IPS DF 4.7 (cell line): ENCODE measurements at regions not wholly inside any gene's neighbourhood (a gene's known extent, or its start where the extent isn't known, plus 50 kb on each side); places are given as distances from the start of the nearest gene placed in this dataset.
"Not testable (repeated sequence)": the region's sequence is repeated elsewhere in the genome, so short reads cannot be mapped to it uniquely, and the experiment has no call there.

Experiments used
- DNase-seq: peaks from one replicate; pipeline ENCODE4 v3.0.0-alpha.2; 2013; ENCODE audit warnings: low spot score; ENCODE audit errors: extremely low read depth

DNA sequence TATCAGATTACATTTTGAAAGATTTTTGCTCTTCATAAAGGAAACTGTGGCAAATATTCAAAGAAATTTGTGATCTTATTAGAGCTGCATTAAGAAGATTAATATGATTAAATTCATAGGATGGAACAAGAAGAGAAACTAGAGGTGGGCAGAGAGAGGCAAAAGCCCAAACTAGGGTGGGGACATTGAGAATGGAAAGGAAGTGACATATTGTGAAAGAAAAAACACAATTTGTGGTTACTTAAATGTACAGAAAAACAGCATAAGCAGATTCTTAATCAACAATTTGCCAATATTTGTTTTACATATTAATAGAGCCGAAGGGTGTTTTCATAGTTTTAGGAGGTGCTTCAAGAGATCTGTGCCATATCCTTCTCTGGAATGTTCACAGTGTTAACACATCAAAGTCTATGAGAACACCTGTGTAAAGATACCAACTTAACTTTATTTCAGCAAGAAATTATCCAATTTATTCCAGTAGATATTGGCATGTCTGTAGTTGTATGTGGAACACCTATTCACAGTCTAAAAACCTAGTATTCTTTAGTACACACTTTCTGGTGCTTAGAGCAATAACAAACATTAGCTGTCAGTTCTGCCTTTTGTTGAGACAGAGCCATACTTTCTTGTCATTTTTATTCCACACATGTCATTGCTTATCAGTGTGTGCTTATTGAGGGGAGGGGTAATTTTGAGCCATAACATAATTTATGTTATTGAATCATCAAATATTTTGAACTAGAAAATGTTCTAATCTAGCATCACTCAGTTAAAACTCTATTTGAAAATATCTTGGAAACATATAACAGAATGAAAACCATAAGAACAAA, 401.5 kb downstream of the PTPRC start:
- no peak for DNase-seq

DNA sequence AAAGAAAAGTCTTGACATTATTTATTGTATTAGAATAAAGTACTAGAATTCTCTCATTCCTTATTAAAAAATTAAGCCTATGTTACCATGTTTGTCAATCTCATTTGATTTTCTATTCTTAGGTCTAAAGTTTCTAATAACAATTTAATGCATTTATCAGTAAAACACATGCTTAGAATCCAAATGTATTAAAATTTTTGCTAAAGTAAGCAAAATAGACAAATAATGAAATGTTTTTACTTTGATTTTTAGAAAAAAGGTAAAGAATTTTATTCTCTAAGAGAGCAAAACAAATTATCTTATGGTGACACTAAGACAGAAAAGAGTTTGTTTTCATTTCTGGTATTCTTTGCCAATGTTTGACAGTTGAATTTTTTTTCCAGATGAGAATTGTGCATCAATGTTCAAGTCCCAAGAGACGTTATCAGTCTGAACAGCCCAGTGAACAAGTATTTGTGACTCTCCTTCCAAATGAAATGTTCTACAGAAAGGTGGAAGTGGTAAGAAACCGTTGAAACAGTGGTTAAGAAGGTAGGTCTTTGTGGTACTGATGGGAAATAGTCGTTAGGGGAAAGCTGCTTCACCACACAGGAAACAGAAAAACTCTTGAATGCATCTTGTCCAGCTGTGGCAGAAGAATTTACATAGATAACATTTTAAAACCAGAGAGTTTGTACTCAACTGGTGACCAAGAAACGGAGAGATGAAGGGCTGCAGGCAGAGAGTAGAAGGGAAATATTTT, 402.5 kb downstream of the PTPRC start:
- no peak for DNase-seq

DNA sequence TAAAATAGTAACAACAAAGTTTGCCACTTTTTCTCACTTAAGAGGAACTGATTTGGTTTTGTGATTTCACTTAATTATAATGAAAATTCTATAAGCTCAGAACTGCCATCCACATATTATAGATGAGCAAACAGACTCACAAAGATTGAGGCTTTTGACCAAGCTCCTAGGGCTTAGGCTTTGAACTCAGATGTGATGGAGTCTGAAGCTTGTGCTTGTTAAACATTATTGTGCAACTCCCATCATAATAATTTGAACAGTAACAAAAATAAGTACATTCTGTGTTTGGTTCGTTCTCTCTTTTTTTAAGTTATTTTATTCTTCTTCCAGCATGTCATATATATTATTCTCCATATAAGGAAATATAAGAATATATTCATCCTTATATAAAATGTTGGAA, 403.4 kb downstream of the PTPRC start:
- no peak for DNase-seq

DNA sequence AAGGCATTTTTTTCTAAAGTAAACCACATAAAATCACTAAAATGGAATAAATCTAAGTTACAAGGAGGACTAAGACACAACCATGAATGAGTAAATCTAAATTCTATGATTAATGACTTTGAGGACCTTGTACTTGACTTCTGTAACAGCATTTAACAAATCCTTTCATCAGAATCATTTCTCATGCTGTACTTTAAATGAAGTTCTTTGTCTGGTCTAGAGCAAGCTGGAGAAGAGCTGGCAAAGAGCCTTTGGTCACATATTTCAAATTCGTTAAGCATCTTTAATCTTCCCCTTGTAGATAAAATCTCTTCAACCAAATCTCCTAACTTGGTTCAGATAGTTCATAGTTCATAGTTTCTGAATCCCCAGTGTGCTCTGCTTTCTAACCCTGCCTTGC, 405.4 kb downstream of the PTPRC start:
- no peak for DNase-seq

DNA sequence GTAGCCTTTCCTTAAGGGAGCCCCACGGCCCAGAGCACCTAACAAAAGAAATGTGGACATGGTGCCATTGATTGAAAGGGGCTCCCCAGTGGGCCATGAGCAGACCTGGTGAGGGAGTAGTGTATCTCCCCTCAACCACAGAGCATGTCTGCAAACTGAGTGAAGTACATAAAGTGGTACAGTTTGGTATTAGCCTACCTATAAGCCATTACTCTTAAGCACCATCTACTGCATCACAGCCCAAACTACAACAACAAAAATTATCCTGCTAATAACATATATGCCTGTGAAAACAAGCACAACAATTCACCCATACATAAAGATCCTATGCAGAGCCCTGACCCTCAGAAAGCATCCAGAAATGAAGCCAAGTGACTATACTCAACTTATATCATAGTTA, 407.8 kb downstream of the PTPRC start:
- no peak for DNase-seq

DNA sequence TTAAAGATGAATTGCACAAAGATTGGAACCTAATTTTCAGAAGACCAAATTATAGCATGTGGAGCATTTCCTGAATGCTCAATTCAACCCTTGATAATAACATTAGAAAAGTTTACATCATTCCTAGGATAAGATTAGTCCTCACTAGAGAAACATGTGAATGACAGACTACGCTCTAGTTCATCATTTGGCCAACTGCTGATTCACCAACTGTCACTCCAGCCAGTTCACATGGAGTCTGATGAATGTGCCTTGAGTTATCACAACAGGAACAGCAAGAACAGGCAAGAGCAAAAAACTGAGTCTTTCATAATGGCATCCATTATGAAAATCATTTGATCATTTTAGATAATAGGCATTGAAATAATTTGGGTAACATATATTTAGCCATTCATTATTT, 415.9 kb downstream of the PTPRC start:
- no peak for DNase-seq

DNA sequence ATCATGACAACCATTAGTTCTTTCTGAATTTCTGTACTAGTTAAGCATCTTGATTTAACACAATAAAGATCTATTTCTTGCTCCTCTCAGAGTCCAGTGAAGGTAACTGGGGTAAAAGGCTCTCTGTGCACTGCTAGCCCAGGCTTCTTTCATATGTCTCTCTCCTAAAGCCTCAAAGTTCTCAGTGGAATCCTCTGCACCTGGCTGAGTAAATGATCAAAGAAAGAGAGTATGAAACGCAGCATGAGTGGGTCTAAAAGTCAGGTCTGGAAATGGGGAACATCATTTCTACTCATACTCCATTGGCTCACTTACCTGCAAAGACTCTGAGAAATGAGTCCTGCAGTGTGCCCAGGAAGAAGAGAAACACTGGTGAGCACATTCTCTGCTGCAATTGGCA, 418.5 kb downstream of the PTPRC start:
- no peak for DNase-seq

DNA sequence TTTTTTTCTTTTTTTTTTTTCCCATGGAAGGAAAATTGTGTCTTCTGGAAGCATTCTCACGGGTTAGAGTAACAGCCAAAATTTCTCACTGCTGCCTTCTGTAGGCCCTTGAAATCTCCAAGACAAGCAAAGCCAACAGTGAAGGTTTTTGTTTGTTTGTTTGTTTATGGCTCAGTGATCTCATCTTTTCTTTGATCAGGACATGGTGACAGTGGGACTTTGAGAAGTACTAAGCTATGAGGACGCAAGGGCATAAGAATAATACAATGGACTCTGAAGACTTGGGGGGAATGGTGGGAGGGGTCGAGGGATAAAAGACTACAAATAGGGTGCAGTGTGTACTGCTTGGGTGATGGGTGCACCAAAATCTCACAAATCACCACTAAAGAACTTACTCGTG, 419.4 kb downstream of the PTPRC start:
- DNase-seq, result no peak

DNA sequence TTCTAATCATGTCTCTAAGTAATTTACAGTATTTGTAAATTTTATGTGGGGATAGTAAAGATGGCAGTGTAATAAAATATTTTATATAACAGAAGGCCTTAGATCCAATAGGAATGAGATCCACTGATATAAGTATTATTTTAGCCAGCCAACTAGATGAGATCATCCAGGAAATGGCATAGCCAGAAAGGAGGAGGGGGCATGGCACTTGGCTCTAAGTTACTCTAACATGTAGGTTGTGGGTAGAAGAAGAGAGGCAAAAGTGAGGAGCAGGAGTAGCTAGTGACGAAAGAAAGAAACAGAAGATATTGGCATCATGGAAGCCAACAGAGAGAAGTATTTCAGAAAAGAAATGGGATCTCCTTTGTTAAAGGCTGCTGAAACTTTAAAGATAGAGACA, 426.1 kb downstream of the PTPRC start:
- DNase-seq, result no peak

DNA sequence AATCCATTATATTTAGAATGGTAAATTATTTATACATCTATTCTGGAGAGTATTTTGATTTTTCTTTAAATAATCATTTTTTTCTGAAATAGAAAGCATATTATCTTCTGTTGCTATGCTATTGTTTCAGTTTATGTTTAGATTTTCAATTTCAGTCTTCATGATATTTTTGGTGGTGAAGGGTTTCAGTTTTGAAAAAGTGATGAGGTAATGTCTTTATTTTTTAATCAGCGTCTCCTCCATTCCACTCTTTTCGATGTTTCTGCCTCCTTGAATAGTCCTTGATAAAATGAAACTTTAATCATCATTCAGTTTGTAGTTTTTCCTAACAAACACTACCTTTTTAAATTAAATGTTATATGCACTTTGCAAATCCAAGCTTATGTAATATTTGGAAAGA, 428.6 kb downstream of the PTPRC start:
- no peak for DNase-seq

DNA sequence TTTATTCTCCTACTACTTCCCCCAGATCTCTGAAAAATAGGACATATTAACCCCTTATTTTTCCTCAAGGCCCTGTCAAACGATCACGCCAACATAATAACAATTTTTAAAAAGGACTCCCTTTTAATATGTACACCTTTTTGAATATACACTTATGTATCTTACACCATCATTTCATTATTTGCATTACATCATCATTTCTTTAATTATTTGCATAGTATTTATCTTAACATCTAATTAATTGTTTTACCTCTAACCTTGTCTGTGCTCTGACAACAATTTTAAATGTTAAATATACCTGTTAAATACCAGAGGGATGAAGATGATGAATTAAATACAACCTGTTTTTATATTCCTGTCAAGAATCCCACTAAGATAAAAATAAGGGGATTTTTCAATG, 432.2 kb downstream of the PTPRC start:
- no peak for DNase-seq

DNA sequence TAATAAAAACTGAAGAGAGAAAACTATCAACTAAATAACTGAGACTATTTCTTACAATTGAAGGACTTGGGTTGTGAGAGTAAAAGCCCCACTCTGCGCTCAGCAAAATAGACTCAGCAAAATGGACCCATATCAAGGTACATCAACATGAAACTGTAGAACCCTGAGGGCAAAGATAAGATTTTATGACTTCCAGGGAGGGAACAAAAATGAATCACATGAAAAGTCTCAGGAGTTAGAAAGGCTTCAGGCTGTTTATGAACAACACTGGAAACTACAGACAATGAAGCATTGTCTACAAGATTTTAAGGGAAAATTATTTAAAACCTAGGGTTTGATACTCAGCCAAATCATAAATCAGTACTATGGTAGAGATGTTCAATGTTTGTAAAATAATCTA, 434.3 kb downstream of the PTPRC start:
- no peak for DNase-seq

DNA sequence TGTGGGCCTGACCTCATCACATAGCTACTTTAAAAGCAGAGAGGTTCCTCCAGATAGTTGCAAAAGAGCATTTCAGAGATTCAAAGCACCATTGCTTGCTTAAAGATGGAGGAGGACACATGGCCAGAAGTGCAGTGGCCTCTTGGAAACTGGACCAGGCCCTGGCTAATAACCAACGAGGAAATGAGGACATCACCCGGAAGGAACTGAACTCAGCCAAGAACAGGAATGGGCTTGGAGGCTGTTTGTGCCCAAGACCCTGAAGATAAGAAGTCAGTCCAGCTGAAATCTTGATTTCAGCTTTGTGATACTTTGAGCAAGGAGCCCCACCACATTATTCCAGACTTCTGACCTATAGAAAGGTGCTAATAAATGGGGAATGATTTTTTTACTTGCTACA, 437.0 kb downstream of the PTPRC start:
- DNase-seq, result no peak

DNA sequence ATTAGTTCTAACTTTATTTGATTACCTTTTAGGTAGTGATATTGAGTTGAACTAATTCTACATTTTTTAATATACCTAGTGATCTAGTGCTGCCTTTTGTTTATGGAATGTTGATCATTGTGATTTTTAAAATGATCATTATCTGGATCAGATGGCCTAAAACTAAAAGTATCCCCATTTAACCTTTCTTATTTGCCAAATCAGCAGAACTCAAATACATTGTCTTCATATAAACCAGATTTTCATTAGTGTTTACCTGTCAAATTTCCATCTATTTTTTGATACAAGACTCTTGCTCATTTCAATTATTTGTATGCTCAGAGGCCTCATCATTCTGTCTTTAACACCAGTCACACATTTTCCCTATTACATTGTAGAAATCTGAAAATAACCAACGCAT, 441.2 kb downstream of the PTPRC start:
- no peak for DNase-seq

DNA sequence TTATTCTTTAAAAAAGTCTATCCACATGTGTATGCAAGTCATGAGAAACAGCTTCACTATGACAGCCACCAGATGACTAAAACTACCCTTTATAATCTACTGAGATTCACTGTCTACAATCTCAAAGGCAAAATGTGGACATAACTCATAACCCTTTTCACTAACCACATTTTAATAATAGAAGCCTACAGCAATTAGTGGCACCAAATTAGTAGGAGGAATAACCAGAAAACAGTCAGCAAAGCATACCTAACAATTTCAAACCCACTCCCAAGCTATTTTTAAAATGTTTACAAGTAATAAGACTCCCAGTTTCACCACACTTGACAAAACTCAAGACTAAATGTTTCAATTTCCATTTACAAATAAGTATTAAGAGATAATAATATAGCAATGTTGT, 442.9 kb downstream of the PTPRC start:
- DNase-seq, result no peak

DNA sequence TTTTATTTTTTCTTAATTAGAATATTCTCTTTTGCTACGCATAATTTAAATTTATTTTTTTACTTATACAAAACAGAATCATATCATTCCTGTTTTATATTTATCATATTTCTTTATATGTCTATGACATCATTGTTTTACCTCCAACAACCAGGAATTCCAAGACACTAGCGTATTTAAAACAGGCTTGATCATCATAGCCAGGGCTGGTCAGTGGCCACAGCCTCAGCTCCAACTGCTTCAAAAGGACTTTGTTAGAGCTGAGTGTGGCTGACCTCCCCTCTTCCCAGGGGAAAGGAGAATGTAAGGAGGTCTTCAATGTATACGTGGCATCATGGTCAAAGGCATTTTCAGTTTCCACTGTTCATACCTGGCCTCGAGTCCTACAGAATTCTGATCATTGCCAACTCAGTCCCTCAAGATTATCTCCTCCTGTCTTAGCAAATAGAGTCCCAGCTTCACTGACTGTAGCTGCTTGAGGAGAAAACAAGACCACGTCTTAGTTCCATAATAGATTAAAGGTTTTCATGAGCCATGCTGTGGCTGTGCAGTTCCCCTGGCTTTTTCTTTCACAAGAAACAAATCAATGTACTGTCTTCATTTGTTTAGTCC, 444.0 kb downstream of the PTPRC start:
- no peak for DNase-seq

DNA sequence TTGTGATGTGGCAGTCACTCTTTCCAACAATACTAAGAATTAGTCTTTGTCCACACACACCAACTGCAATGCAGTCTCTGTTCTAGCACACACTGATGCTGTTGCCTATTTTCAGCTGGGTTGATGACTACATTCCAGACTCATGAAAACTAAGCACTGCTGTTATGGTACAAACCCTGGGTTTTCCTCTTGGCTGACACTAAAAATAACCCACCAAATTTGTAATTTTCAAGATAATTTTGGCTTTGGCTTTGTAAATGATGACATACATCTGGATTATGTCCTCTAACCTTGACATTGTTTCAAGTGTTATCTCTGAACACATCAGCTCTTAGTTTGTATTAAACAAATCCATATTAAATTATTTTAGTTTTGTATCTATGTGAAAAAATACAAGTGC, 444.8 kb downstream of the PTPRC start:
- no peak for DNase-seq

DNA sequence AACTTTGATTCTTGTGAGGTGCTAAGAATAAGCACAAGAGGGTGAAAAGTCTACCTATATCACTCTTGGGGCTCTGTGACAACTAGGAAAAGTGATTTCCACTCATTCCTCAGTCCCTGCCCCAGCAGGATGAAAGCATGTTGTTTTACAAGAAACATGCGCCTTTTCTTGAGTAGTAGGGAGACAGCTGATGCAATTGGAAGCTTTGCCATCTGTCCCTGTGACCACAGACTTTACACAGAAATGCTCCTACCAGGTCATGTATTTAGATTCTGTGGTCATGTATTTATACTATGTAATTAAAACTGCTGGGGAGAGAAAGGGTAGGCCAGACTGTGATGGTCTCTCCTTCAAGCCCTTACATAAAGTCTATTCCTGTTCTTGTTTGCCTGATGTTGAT, 445.5 kb downstream of the PTPRC start:
- no peak for DNase-seq

DNA sequence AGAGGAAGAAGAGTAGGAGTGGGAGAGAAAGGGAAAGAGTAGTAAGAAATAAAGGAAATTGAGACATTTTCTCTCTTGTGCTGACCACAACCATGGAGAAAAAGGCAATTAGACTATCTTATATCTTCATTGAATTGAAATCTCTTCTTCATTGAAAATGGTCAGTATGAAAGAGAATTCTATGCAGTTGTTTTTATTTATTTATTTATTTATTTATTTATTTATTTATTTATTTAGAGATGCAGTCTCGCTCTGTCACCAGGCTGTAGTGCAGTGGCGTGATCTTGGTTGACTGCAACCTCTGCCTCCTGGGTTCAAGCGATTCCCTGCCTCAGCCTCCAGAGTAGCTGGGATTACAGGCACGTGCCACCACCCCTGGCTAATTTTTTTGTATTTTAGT, 447.1 kb downstream of the PTPRC start:
- no peak for DNase-seq

DNA sequence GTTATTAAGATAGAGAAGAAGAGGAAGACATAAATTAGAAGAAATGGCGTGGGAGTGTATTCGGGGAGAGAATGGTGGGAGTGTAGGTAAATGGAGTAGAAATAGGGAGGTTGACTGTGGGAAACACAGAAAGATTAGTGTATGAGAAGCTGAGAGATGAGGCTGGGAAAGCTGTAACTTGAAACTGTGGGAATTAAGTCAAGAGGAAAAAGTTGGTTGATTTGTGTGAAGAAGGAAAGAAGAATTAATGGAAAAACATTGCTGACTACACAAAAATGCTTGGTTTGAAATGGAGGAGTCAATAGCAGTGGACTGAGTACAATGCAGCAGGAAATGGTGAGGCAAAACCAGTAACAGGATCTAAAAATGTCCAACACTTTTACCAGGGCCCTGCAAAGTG, 448.3 kb downstream of the PTPRC start:
- no peak for DNase-seq

DNA sequence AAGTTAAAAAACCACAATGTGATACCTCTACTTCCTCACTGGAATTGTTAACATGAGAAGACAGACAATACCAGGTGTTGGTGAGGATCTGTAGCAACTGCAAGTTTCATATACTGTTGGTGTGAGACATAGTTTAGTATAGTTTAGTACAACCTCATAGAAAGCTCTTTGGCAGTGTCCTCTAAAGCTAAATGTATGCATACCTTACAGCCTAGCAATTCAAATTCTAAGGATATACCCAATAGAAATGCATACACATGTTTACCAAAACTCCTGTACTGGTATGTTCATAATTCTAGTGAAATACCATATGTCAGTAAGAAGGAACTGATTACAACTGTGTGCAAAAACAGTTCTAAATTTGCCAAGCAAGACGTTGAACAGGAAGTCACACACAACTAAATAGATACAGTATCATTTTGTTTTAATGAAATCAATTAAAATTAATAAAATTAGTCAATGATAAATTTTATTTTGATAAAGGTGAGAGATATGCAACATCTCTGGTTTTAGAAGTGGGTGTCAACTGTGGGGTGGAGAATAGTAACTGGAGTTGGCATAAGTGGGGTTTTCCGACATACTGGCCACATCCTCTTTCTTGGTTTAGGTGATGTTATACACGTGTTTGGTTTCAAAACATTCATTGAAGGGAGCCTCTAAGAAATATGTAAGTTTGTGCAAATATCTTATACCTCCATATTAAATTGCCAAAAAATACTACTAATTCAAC, 450.7 kb downstream of the PTPRC start:
- no peak for DNase-seq

DNA sequence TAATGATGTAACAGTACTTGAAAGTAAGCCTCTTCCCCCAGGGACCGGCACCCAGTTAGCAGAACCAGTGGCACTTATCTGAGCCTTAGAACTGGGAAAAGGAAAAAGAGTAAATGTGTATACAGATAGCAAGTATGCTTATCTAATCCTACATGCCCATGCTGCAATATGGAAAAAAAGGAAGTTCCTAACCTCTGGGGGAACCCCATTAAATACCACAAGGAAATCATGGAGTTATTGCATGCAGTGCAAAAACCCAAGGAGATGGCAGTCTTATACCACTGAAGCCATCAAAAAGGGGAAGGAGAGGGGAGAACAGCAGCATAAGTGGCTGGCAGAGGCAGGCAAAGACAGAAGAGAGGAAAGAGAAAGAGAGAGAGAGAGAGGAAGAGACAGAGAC, 456.8 kb downstream of the PTPRC start:
- DNase-seq, result not testable (repeated sequence)
